K562 (cell line): ENCODE measurements at regions not wholly inside any gene's neighbourhood (a gene's known extent, or its start where the extent isn't known, plus 50 kb on each side); places are given as distances from the start of the nearest gene placed in this dataset.

Source experiments
- ATAC-seq: fragments of 200-7000 bp; cut with Tn5 transposase; 3 replicates; pipeline ENCODE4 v1.9.1; 2020; ENCODE audit warnings: moderate library complexity
- BruUV-seq: library from RNA; stranded (reverse); fragments of 400-500 nt; replicated peaks from 2 replicates; lab custom pipeline; 2021; lab: Mats Ljungman, UMichigan
- CTCF ChIA-PET: fragments of 300-600 bp; formaldehyde crosslinking; extraction: SDS; loops from one replicate; lab custom pipeline; 2021; ENCODE audit warnings: low intra/inter-chr PET ratio; lab: Yijun Ruan, JAX
- POLR2A ChIA-PET: fragments of 300-600, 350-650 bp; sonication (Branson Sonifier 250); formaldehyde crosslinking; extraction: SDS; loops from one replicate; lab custom pipeline; 2021; ENCODE audit warnings: antibody characterized with exemption, inconsistent platforms; lab: Yijun Ruan, JAX
- DNase-seq, 4 experiments: peaks; one replicate each; pipeline versions ENCODE4 v3.0.0 to v3.0.0-alpha.2; 2011 to 2018; ENCODE audit warnings: low spot score in 3 of 4, mixed read lengths in 3 of 4; ENCODE audit errors: extremely low read depth in 1 of 4
- FAIRE-seq: peaks from 2 replicates; lab custom pipeline; 2011; peaks lifted over from hg19 to GRCh38; lab: Jason Lieb, UNC
- H2AFZ ChIP-seq: 2 replicates; pipeline ENCODE4 v1.6.0; 2011; ENCODE audit warnings: low read depth, low read length, control low read depth, inconsistent platforms
- H3K27ac ChIP-seq: fragments of 200-600 bp; 3 replicates; pipeline ENCODE4 v1.8.0; 2011; ENCODE audit warnings: low read depth, mild to moderate bottlenecking, control low read depth, inconsistent platforms, low read length, moderate library complexity, mixed read lengths; ENCODE audit errors: extremely low read depth
- H3K27me3 ChIP-seq, 2 experiments: fragments of 300-600 bp in 1 of 2; 2 replicates in 1 of 2; 3 replicates in 1 of 2; pipeline versions ENCODE4 v1.6.0 to v1.8.0; 2011; ENCODE audit warnings: inconsistent platforms in 2 of 2, low read length in 2 of 2, mild to moderate bottlenecking in 1 of 2, mixed read lengths in 1 of 2, moderate library complexity in 1 of 2; ENCODE audit not compliant: control insufficient read depth in 2 of 2, insufficient read depth in 2 of 2
- H3K36me3 ChIP-seq: fragments of 300-600 bp; 3 replicates; pipeline ENCODE4 v1.8.0; 2011; ENCODE audit warnings: mild to moderate bottlenecking, low read length, inconsistent platforms; ENCODE audit not compliant: control insufficient read depth, insufficient read depth
- H3K4me1 ChIP-seq, 2 experiments: fragments of 200-600 bp in 1 of 2; replicated peaks in 1 of 2; 2 replicates in 1 of 2; 3 replicates in 1 of 2; pipeline versions ENCODE4 v1.5.1 to v1.8.0; 2011; ENCODE audit warnings: inconsistent platforms in 2 of 2, low read length in 2 of 2, mild to moderate bottlenecking in 1 of 2, mixed read lengths in 1 of 2, moderate library complexity in 1 of 2; ENCODE audit not compliant: control insufficient read depth in 2 of 2, insufficient read depth in 2 of 2
- H3K4me2 ChIP-seq: 2 replicates; pipeline ENCODE4 v1.6.1; 2011; ENCODE audit warnings: low read length, control low read depth, inconsistent platforms, mixed read lengths; ENCODE audit not compliant: insufficient read depth
- H3K4me3 ChIP-seq: fragments of 200-600 bp; sonication (generic), shearing (Covaris generic); 2 replicates; pipeline ENCODE4 v1.5.1; 2016; ENCODE audit warnings: control low read depth, inconsistent platforms
- H3K79me2 ChIP-seq: fragments of 200-600 bp; 3 replicates; pipeline ENCODE4 v1.8.0; 2011; ENCODE audit warnings: low read length, inconsistent platforms; ENCODE audit not compliant: control insufficient read depth, insufficient read depth
- H3K9ac ChIP-seq, 2 experiments: 2 replicates each; pipeline versions ENCODE4 v1.6.0 to v1.6.1; 2011; ENCODE audit warnings: low read depth in 2 of 2, low read length in 2 of 2, control low read depth in 1 of 2, inconsistent platforms in 1 of 2, mild to moderate bottlenecking in 1 of 2, mixed read lengths in 1 of 2; ENCODE audit not compliant: insufficient read depth in 1 of 2
- H3K9me1 ChIP-seq: one replicate; pipeline ENCODE4 v1.6.0; 2011; ENCODE audit warnings: inconsistent platforms, mild to moderate bottlenecking, low read length, moderate library complexity; ENCODE audit not compliant: control insufficient read depth, insufficient read depth
- H3K9me3 ChIP-seq: replicated peaks from 2 replicates; pipeline ENCODE4 v1.5.1; 2011; ENCODE audit warnings: low read depth, low read length, inconsistent platforms; ENCODE audit not compliant: control insufficient read depth, insufficient read depth
- H4K20me1 ChIP-seq: replicated peaks from 2 replicates; pipeline ENCODE4 v1.6.1; 2011; ENCODE audit warnings: low read length, inconsistent platforms, mixed read lengths; ENCODE audit not compliant: control insufficient read depth, insufficient read depth
- CBX5 ChIP-seq: IDR thresholded peaks from 2 replicates; pipeline ENCODE4 v1.6.1; 2014; ENCODE audit warnings: low read depth, borderline replicate concordance
- FIP1L1 ChIP-seq: fragments of 200-400 bp; formaldehyde crosslinking; IDR thresholded peaks from 2 replicates; pipeline ENCODE4 v1.6.1; 2018; ENCODE audit warnings: mild to moderate bottlenecking, low read depth, low read length; ENCODE audit not compliant: poor library complexity, severe bottlenecking
- HBP1 ChIP-seq: fragments of 450-650 bp; formaldehyde crosslinking; IDR thresholded peaks from 2 replicates; pipeline ENCODE4 v1.4.0; 2022; ENCODE audit warnings: missing genetic modification characterization
- HES1 ChIP-seq: fragments of 450-650 bp; IDR thresholded peaks from 2 replicates; pipeline ENCODE4 v1.6.1; 2016; ENCODE audit warnings: low read depth, mild to moderate bottlenecking, moderate library complexity
- ILF3 ChIP-seq: fragments of 450-650 bp; IDR thresholded peaks from 2 replicates; pipeline ENCODE4 v1.6.1; 2018; ENCODE audit warnings: antibody characterized with exemption, mild to moderate bottlenecking, moderate library complexity, borderline replicate concordance
- NBN ChIP-seq: fragments of 450-650 bp; IDR thresholded peaks from 2 replicates; pipeline ENCODE4 v1.6.1; 2016; ENCODE audit warnings: low read depth, mild to moderate bottlenecking
- ZBTB40 ChIP-seq, 2 experiments: fragments of 450-650 bp in 1 of 2; sonication (generic) in 1 of 2; formaldehyde crosslinking in 1 of 2; IDR thresholded peaks; 2 replicates each; pipeline versions ENCODE4 v1.7.1 to v1.9.0; 2016 to 2022; ENCODE audit warnings: inconsistent platforms in 1 of 2, mild to moderate bottlenecking in 1 of 2, missing genetic modification reagents in 1 of 2
- in situ Hi-C: fragments of 300-500 bp; cut with MboI; formaldehyde crosslinking; loops from 4 replicates; pipeline ENCODE4 v1.15.0; 2018; ENCODE audit warnings: inconsistent platforms, mixed read lengths
- intact Hi-C: fragments of 100-400 bp; cut with micrococcal nuclease; formaldehyde crosslinking; loops from 2 replicates; pipeline ENCODE4 v1.14.2; 2022

GRCh38 chr6:14458669-14459266 lies 341.2 kb downstream of the CD83 start (continued):
- no peak for TF ChIP-seq HES1
- TF ChIP-seq, all 486 proteins: peak for 37

- H3K27me3 ChIP-seq: no peaks in the 10 kb centered on the region
- H3K36me3 ChIP-seq: no peaks in the 10 kb centered on the region
- FAIRE-seq (no peak), ATAC-seq (no peak), DNase-seq (no peak)
- in situ Hi-C loops (no loop called here), intact Hi-C loops (no loop called here)
- H3K4me2 ChIP-seq: no peak overlapping the region
- no peaks in the 10 kb centered on the region for H3K9me3 ChIP-seq
- no TSS peak for BruUV-seq
- CTCF ChIA-PET: no interaction called here
- no peaks in the 10 kb centered on the region for H4K20me1 ChIP-seq
- H3K9ac ChIP-seq: no peak overlapping the region
- no peak overlapping the region for H3K4me3 ChIP-seq
- no peak overlapping the region for H3K27ac ChIP-seq
- no peaks in the 10 kb centered on the region for H3K79me2 ChIP-seq
- H2AFZ ChIP-seq: 0 out of 2 replicates have a peak overlapping the region, but pooled peaks have one; percentile 61
- H3K9me1 ChIP-seq: no peaks in the 10 kb centered on the region
- POLR2A ChIA-PET: no interaction called here
- peaks cover under 1 to 33% of the 10 kb centered on the region in 2 experiments for H3K4me1 ChIP-seq
- no peak for TF ChIP-seq HBP1 (CRISPR knock-in tag)
- no peak for TF ChIP-seq ILF3
- TF ChIP-seq NBN: no peak
- no peak for TF ChIP-seq CBX5
- no peak for TF ChIP-seq FIP1L1
- TF ChIP-seq ZBTB40 (IDR thresholded peaks at IDR 0.05): peak; percentile 94
- peak; percentile 73 for TF ChIP-seq ZBTB40 (CRISPR knock-in tag; IDR thresholded peaks at IDR 0.05)
Measured at GRCh38 chr6:14459315-14459714, 341.7 kb downstream of the CD83 start.
